Gastrocnemius medialis (tissue), 4 donors: ENCODE measurements at regions not wholly inside any gene's neighbourhood (a gene's known extent, or its start where the extent isn't known, plus 50 kb on each side); places are given as distances from the start of the nearest gene placed in this dataset.

Source experiments
- CTCF ChIP-seq, 5 experiments: fragments of 450-650 bp in 3 of 5; fragments of 200-600 bp in 2 of 5; sonication (generic) in 2 of 5; IDR thresholded peaks in 4 of 5; conservative IDR thresholded peaks in 1 of 5; 1 replicate in 4 of 5; 2 replicates in 1 of 5; pipeline ENCODE4 v1.5.1; 2016 to 2019; ENCODE audit warnings: antibody characterized with exemption in 5 of 5, mild to moderate bottlenecking in 3 of 5, moderate library complexity in 3 of 5
- POLR2A ChIP-seq, 2 donors: fragments of 450-650 bp; IDR thresholded peaks; one replicate each; pipeline ENCODE4 v1.6.1; 2017; ENCODE audit warnings: antibody characterized with exemption in 2 of 2, mild to moderate bottlenecking in 2 of 2, moderate library complexity in 2 of 2

GRCh38 chr1:4317207-4317606 is 337.2 kb upstream of the AJAP1 start:
- TF ChIP-seq POLR2A (IDR thresholded peaks at IDR 0.05), result no peak
- no peak for TF ChIP-seq CTCF (IDR thresholded peaks at IDR 0.05 in 4 of 5, conservative IDR thresholded peaks at IDR 0.05 in 1 of 5)
